SK-N-MC (cell line): ENCODE measurements at regions not wholly inside any gene's neighbourhood (a gene's known extent, or its start where the extent isn't known, plus 50 kb on each side); places are given as distances from the start of the nearest gene placed in this dataset.

Source experiments
- EZH2 ChIP-seq: fragments of 200-600 bp; sonication (generic); IDR thresholded peaks from one replicate; pipeline ENCODE4 v1.6.1; 2017; ENCODE audit warnings: antibody characterized with exemption
- POLR2AphosphoS5 ChIP-seq: IDR thresholded peaks from 2 replicates; pipeline ENCODE4 v1.6.1; 2012; ENCODE audit warnings: mild to moderate bottlenecking, low read depth, low read length, borderline replicate concordance

- no peak for TF ChIP-seq EZH2
- TF ChIP-seq POLR2AphosphoS5 = no peak
Measured at GRCh38 chr18:78521136-78521535, 458.5 kb upstream of the SALL3 start.
